Left ventricle myocardium inferior (tissue), 1 donor: ENCODE measurements at regions not wholly inside any gene's neighbourhood (a gene's known extent, or its start where the extent isn't known, plus 50 kb on each side); places are given as distances from the start of the nearest gene placed in this dataset.

Source experiments
- DNase-seq: peaks from one replicate; pipeline ENCODE4 v3.0.0-alpha.2; 2020
- H3K27ac ChIP-seq: fragments of 200-600 bp; replicated peaks from 2 replicates; pipeline ENCODE4 v1.8.0; 2021
- H3K27me3 ChIP-seq: fragments of 200-600 bp; 2 replicates; pipeline ENCODE4 v1.8.0; 2021; ENCODE audit warnings: low read depth
- H3K36me3 ChIP-seq: fragments of 200-600 bp; 2 replicates; pipeline ENCODE4 v1.8.0; 2021
- H3K4me1 ChIP-seq: fragments of 200-600 bp; 2 replicates; pipeline ENCODE4 v1.8.0; 2021
- H3K4me3 ChIP-seq: fragments of 200-600 bp; 2 replicates; pipeline ENCODE4 v1.8.0; 2021; ENCODE audit warnings: mild to moderate bottlenecking, moderate library complexity
- H3K9me3 ChIP-seq: fragments of 200-600 bp; replicated peaks from 2 replicates; pipeline ENCODE4 v1.8.0; 2021
- intact Hi-C: fragments of 100-400 bp; cut with micrococcal nuclease; formaldehyde crosslinking; loops from one replicate; pipeline ENCODE4 v1.11.0; 2022
- TF ChIP-seq, protein P1 (sequence below): fragments of 200-600 bp; IDR thresholded peaks from 2 replicates; pipeline ENCODE4 v1.8.0; 2021; ENCODE audit warnings: antibody characterized with exemption, mild to moderate bottlenecking, borderline replicate concordance
- donor health status: DM: no; HTN: yes; CAD: no; lungs with severe emphysema.

- no peaks in the 10 kb centered on the region for H3K4me1 ChIP-seq
- no peak for DNase-seq
- H3K36me3 ChIP-seq = no peaks in the 10 kb centered on the region
- no peak overlapping the region for H3K27ac ChIP-seq
- H3K4me3 ChIP-seq = no peak overlapping the region
- no peaks in the 10 kb centered on the region for H3K27me3 ChIP-seq
- H3K9me3 ChIP-seq = no peaks in the 10 kb centered on the region
- intact Hi-C loops = no loop called here
- TF ChIP-seq, protein P1, sequence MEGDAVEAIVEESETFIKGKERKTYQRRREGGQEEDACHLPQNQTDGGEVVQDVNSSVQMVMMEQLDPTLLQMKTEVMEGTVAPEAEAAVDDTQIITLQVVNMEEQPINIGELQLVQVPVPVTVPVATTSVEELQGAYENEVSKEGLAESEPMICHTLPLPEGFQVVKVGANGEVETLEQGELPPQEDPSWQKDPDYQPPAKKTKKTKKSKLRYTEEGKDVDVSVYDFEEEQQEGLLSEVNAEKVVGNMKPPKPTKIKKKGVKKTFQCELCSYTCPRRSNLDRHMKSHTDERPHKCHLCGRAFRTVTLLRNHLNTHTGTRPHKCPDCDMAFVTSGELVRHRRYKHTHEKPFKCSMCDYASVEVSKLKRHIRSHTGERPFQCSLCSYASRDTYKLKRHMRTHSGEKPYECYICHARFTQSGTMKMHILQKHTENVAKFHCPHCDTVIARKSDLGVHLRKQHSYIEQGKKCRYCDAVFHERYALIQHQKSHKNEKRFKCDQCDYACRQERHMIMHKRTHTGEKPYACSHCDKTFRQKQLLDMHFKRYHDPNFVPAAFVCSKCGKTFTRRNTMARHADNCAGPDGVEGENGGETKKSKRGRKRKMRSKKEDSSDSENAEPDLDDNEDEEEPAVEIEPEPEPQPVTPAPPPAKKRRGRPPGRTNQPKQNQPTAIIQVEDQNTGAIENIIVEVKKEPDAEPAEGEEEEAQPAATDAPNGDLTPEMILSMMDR = no peak
Measured at GRCh38 chr20:53718142-53719021, 124.7 kb upstream of the ZNF217 start.

- Histone ChIP-seq H3K4me1 (no peaks in the 10 kb centered on the region), H3K36me3 (no peaks in the 10 kb centered on the region), H3K9me3 (no peaks in the 10 kb centered on the region), H3K27me3 (no peaks in the 10 kb centered on the region), H3K4me3 (no peak overlapping the region), H3K27ac (no peak overlapping the region)
- TF ChIP-seq, protein P1 = no peak
- intact Hi-C loops = no loop called here
- no peak for DNase-seq
Measured at GRCh38 chr20:53716395-53716794, 122.8 kb upstream of the ZNF217 start.

- no peaks in the 10 kb centered on the region for H3K36me3 ChIP-seq
- no peaks in the 10 kb centered on the region for H3K27me3 ChIP-seq
- DNase-seq = no peak
- no peak overlapping the region for H3K27ac ChIP-seq
- H3K4me3 ChIP-seq = no peak overlapping the region
- TF ChIP-seq, protein P1 = no peak
- H3K9me3 ChIP-seq = no peaks in the 10 kb centered on the region
- no peaks in the 10 kb centered on the region for H3K4me1 ChIP-seq
- intact Hi-C loops = no loop called here
Measured at GRCh38 chr20:53714524-53714923, 120.9 kb upstream of the ZNF217 start.

- no peaks in the 10 kb centered on the region for H3K27me3 ChIP-seq
- TF ChIP-seq, protein P1 = no peak
- no peaks in the 10 kb centered on the region for H3K4me1 ChIP-seq
- no peak overlapping the region for H3K4me3 ChIP-seq
- no peak for DNase-seq
- no peak overlapping the region for H3K27ac ChIP-seq
- no peaks in the 10 kb centered on the region for H3K9me3 ChIP-seq
- no peaks in the 10 kb centered on the region for H3K36me3 ChIP-seq
- intact Hi-C loops = no loop called here
Measured at GRCh38 chr20:53713328-53714056, 119.9 kb upstream of the ZNF217 start.

DNA sequence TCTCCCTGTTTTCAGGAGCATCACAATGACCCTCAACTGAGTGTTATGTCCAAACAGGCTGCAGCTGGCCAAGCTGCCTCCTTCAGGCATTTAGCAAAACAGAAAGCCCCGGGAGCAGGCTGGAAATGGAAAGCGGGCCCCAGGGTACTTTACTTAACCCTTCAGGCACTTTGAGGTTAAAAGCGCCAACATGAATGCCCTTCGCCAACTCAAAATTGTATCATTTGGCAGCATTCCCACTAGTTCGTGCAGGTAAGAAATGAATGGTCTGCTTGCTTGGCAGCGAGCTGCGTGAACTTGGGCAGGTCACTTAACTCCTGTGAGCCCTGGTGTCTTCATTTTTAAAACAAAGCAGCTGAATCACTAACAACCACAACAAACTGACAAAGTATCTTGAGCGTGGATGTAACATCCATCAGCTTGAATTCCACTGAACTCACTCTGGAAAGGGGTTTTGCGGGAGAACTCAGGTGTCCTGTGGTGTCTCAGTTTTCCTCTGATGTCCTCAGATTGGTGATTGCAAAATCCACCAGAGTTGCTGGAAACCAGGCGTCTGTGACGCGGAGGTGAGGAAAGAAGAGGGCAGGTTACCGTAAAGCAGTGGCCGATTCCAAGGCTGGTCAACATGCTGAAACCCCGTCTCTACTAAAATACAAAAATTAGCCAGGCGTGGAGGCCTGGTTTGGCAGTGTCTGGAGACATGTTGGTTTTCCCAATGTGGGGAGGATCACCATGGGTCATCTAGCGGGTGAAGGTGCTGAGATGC, 118.8 kb upstream of the ZNF217 start:
- no peaks in the 10 kb centered on the region for H3K36me3 ChIP-seq

More for the DNA sequence above, 118.8 kb upstream of the ZNF217 start:
- Histone ChIP-seq H3K27ac (no peak overlapping the region), H3K27me3 (no peaks in the 10 kb centered on the region), H3K4me3 (no peak overlapping the region), H3K9me3 (no peaks in the 10 kb centered on the region), H3K4me1 (peaks cover 6% of the 10 kb centered on the region)
- intact Hi-C loops = no loop called here
- TF ChIP-seq, protein P1 = no peak
- no peak for DNase-seq
